HEK293T (cell line): ENCODE measurements at regions not wholly inside any gene's neighbourhood (a gene's known extent, or its start where the extent isn't known, plus 50 kb on each side); places are given as distances from the start of the nearest gene placed in this dataset.

Experiments
- CTCF ChIA-PET: fragments of 350-600 bp; formaldehyde crosslinking; extraction: SDS; loops from one replicate; lab custom pipeline; 2021; ENCODE audit warnings: antibody characterized with exemption, inconsistent platforms; lab: Yijun Ruan, JAX
- POLR2A ChIA-PET: fragments of 350-600 bp; formaldehyde crosslinking; extraction: SDS; loops from one replicate; lab custom pipeline; 2020; ENCODE audit warnings: antibody characterized with exemption, inconsistent platforms; lab: Yijun Ruan, JAX
- DNase-seq: peaks from one replicate; pipeline ENCODE4 v3.0.0; 2012; ENCODE audit warnings: mixed read lengths; ENCODE audit errors: extremely low spot score
- ARNT ChIP-seq: fragments of 450-650 bp; IDR thresholded peaks from 2 replicates; pipeline ENCODE4 v1.6.1; 2017; ENCODE audit warnings: mild to moderate bottlenecking
- BHLHE40 ChIP-seq: fragments of 450-650 bp; IDR thresholded peaks from 2 replicates; pipeline ENCODE4 v1.6.1; 2016; ENCODE audit warnings: mild to moderate bottlenecking, moderate library complexity, borderline replicate concordance
- CTBP1 ChIP-seq: fragments of 450-650 bp; IDR thresholded peaks from 2 replicates; pipeline ENCODE4 v1.6.1; 2016; ENCODE audit warnings: borderline replicate concordance
- ELF4 ChIP-seq: fragments of 450-650 bp; IDR thresholded peaks from 2 replicates; pipeline ENCODE4 v1.6.1; 2017; ENCODE audit warnings: antibody characterized with exemption
- FOXA1 ChIP-seq: fragments of 450-650 bp; IDR thresholded peaks from 2 replicates; pipeline ENCODE4 v1.6.1; 2016; ENCODE audit warnings: mild to moderate bottlenecking
- FOXK2 ChIP-seq: fragments of 450-650 bp; IDR thresholded peaks from 2 replicates; pipeline ENCODE4 v1.6.1; 2016; ENCODE audit warnings: mild to moderate bottlenecking
- FOXM1 ChIP-seq: fragments of 450-650 bp; IDR thresholded peaks from 2 replicates; pipeline ENCODE4 v1.6.1; 2017; ENCODE audit warnings: mild to moderate bottlenecking, borderline replicate concordance
- HDGF ChIP-seq: fragments of 450-650 bp; IDR thresholded peaks from 2 replicates; pipeline ENCODE4 v1.6.1; 2017; ENCODE audit warnings: antibody characterized with exemption, borderline replicate concordance
- L3MBTL2 ChIP-seq: fragments of 450-650 bp; conservative IDR thresholded peaks from 2 replicates; pipeline ENCODE4 v1.6.1; 2016; ENCODE audit warnings: mild to moderate bottlenecking
- LEF1 ChIP-seq: fragments of 450-650 bp; IDR thresholded peaks from 2 replicates; pipeline ENCODE4 v1.6.1; 2017; ENCODE audit warnings: mild to moderate bottlenecking, borderline replicate concordance
- NFRKB ChIP-seq: fragments of 450-650 bp; IDR thresholded peaks from 2 replicates; pipeline ENCODE4 v1.6.1; 2016; ENCODE audit warnings: mild to moderate bottlenecking, moderate library complexity
- SP1 ChIP-seq: fragments of 450-650 bp; IDR thresholded peaks from 2 replicates; pipeline ENCODE4 v1.6.1; 2017
- SUZ12 ChIP-seq: fragments of 450-650 bp; IDR thresholded peaks from 2 replicates; pipeline ENCODE4 v1.6.1; 2016; ENCODE audit warnings: mild to moderate bottlenecking
- TARDBP ChIP-seq: fragments of 450-650 bp; IDR thresholded peaks from 2 replicates; pipeline ENCODE4 v1.6.1; 2016
- ZNF384 ChIP-seq: fragments of 450-650 bp; IDR thresholded peaks from 2 replicates; pipeline ENCODE4 v1.6.1; 2016
- TF ChIP-seq, protein P1 (sequence below): fragments of 450-650 bp; IDR thresholded peaks from 2 replicates; pipeline ENCODE4 v1.6.1; 2016

DNA sequence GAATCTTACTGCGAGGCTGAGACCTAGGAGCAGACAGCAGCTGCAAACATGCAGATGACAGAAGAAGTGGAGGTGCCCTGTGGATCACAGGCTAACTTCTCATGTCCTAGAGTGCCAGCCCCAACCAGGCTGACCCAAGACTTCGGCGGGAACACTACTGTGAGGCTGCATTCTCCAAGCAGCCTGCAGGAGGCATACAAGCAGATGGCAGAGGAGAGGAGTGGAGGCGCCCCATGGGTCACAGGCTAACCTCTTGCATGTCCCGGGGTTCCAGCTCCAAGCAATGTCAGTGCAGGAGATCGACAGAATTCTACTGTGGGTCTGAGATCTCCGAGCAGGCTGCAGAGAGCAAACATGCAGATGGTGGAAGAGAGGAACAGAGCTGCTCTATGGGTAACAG lies 98.1 kb upstream of the ZNF678 start:
- TF ChIP-seq FOXA1, result no peak
- TF ChIP-seq, protein P1, sequence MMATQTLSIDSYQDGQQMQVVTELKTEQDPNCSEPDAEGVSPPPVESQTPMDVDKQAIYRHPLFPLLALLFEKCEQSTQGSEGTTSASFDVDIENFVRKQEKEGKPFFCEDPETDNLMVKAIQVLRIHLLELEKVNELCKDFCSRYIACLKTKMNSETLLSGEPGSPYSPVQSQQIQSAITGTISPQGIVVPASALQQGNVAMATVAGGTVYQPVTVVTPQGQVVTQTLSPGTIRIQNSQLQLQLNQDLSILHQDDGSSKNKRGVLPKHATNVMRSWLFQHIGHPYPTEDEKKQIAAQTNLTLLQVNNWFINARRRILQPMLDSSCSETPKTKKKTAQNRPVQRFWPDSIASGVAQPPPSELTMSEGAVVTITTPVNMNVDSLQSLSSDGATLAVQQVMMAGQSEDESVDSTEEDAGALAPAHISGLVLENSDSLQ, result no peak
- no peak for TF ChIP-seq FOXM1
- no peak for TF ChIP-seq ELF4
- TF ChIP-seq BHLHE40, result no peak
- TF ChIP-seq ZNF384, result no peak
- TF ChIP-seq NFRKB, result no peak
- no peak for TF ChIP-seq LEF1
- TF ChIP-seq FOXK2, result no peak
- TF ChIP-seq L3MBTL2, result no peak
- TF ChIP-seq ARNT, result no peak
- no peak for TF ChIP-seq SP1
- TF ChIP-seq CTBP1, result no peak
- TF ChIP-seq HDGF, result no peak
- TF ChIP-seq SUZ12, result no peak
- TF ChIP-seq TARDBP, result no peak
- ChIA-PET CTCF (interaction anchor here (0.5 kb wide), 1 partner anchor 490 kb away, joined by 4 read pairs; no protein-coding TSS in a partner anchor), POLR2A (no interaction called here)
- DNase-seq, result peak; percentile 21

DNA sequence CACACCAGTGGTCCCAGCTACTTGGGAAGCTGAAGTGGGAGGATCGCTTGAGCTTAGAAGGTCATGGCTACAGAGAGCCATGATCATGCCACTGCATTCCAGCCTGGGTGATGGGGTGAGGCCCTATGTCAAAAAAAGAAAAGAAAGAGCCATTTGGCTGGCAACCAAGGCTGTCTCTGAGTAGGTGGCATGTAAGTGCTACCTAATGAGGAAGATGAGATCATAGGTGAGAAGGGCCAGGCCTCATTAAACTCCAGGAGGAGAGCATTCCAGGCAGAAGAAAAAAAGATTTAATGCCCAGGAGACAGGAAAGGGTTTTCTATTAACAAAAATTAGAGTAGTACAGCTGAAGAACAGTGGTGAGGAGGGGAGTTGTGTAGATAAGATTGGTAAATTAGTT lies 103.4 kb upstream of the ZNF678 start:
- no peak for DNase-seq
- ChIA-PET CTCF (no interaction called here), POLR2A (no interaction called here)
- TF ChIP-seq CTBP1, result no peak
- TF ChIP-seq TARDBP, result no peak

- CTCF ChIA-PET, result interaction anchor here (0.9 kb wide), 1 partner anchor 10 kb away, joined by 3 read pairs; no protein-coding TSS in a partner anchor
Observed at GRCh38 chr1:227459326-227459841, 104.0 kb upstream of the ZNF678 start.

GRCh38 chr1:227454686-227455085 lies 108.7 kb upstream of the ZNF678 start:
- no peak for TF ChIP-seq NFRKB
- TF ChIP-seq FOXM1, result no peak
- TF ChIP-seq FOXK2, result no peak
- no peak for TF ChIP-seq TARDBP
- TF ChIP-seq ZNF384, result no peak
- TF ChIP-seq L3MBTL2, result no peak
- TF ChIP-seq LEF1, result no peak
- no peak for TF ChIP-seq HDGF
- TF ChIP-seq, protein P1, result no peak
- no peak for TF ChIP-seq BHLHE40
- ChIA-PET POLR2A (no interaction called here), CTCF (no interaction called here)

More at GRCh38 chr1:227459326-227459841, 104.0 kb upstream of the ZNF678 start:
- POLR2A ChIA-PET, result no interaction called here
- no peak for DNase-seq
- TF ChIP-seq TARDBP, result no peak
- no peak for TF ChIP-seq ARNT
- no peak for TF ChIP-seq FOXK2
- no peak for TF ChIP-seq HDGF
- TF ChIP-seq BHLHE40, result no peak
- TF ChIP-seq CTBP1, result no peak
- TF ChIP-seq NFRKB, result no peak
- no peak for TF ChIP-seq SUZ12
- no peak for TF ChIP-seq LEF1
- TF ChIP-seq, protein P1, result no peak
- no peak for TF ChIP-seq FOXM1
- no peak for TF ChIP-seq FOXA1

GRCh38 chr1:227453631-227454355 lies 109.6 kb upstream of the ZNF678 start:
- CTCF ChIA-PET, result interaction anchor here (0.7 kb wide), 1 partner anchor 267 kb away, joined by 4 read pairs; no protein-coding TSS in a partner anchor
- POLR2A ChIA-PET, result no interaction called here
- DNase-seq, result no peak
- no peak for TF ChIP-seq ARNT
- no peak for TF ChIP-seq SP1
- no peak for TF ChIP-seq BHLHE40
- TF ChIP-seq TARDBP, result no peak
- no peak for TF ChIP-seq FOXA1

More at GRCh38 chr1:227454686-227455085, 108.7 kb upstream of the ZNF678 start:
- no peak for DNase-seq

- no peak for DNase-seq
- CTCF ChIA-PET, result no interaction called here
- TF ChIP-seq CTBP1, result no peak
- no peak for TF ChIP-seq ELF4
- no peak for TF ChIP-seq FOXA1
- no peak for TF ChIP-seq SUZ12
- no peak for TF ChIP-seq HDGF
- TF ChIP-seq L3MBTL2, result no peak
- no peak for TF ChIP-seq FOXK2
- no peak for TF ChIP-seq ZNF384
- TF ChIP-seq TARDBP, result no peak
- TF ChIP-seq FOXM1, result no peak
- TF ChIP-seq LEF1, result no peak
- TF ChIP-seq, protein P1, result no peak
- POLR2A ChIA-PET, result no interaction called here
Observed at GRCh38 chr1:227451954-227452353, 111.4 kb upstream of the ZNF678 start.
